Activated T-cell treated with anti-CD3 and anti-CD28 coated beads for 24 hours (primary cell): ENCODE measurements at regions not wholly inside any gene's neighbourhood (a gene's known extent, or its start where the extent isn't known, plus 50 kb on each side); places are given as distances from the start of the nearest gene placed in this dataset.

Experiments used
- DNase-seq: peaks from one replicate; pipeline ENCODE4 v3.0.0-alpha.2; 2020; ENCODE audit warnings: low read depth

- DNase-seq: no peak
These were observed 115.9 kb downstream of the LY86 start for GRCh38 chr6:6704103-6705060.

- no peak for DNase-seq
These were observed 116.5 kb downstream of the LY86 start for GRCh38 chr6:6705061-6705425.

- DNase-seq: no peak
These were observed 117.6 kb downstream of the LY86 start for GRCh38 chr6:6705915-6706675.

- no peak for DNase-seq
These were observed 118.6 kb downstream of the LY86 start for GRCh38 chr6:6707143-6707542.

GRCh38 chr6:6709106-6709505 is 120.6 kb downstream of the LY86 start:
- no peak for DNase-seq

GRCh38 chr6:6711031-6711785 is 122.7 kb downstream of the LY86 start:
- DNase-seq: no peak

GRCh38 chr6:6711832-6712448 is 123.4 kb downstream of the LY86 start:
- DNase-seq: no peak

GRCh38 chr6:6712449-6713403 is 124.2 kb downstream of the LY86 start:
- DNase-seq: no peak

- DNase-seq: no peak
These were observed 125.1 kb downstream of the LY86 start for GRCh38 chr6:6713657-6714056.

GRCh38 chr6:6714118-6714897 is 125.8 kb downstream of the LY86 start:
- no peak for DNase-seq

GRCh38 chr6:6714953-6715352 is 126.4 kb downstream of the LY86 start:
- no peak for DNase-seq

GRCh38 chr6:6715465-6715864 is 126.9 kb downstream of the LY86 start:
- DNase-seq: no peak

GRCh38 chr6:6716998-6717763 is 128.7 kb downstream of the LY86 start:
- DNase-seq: no peak

- no peak for DNase-seq
These were observed 129.4 kb downstream of the LY86 start for GRCh38 chr6:6717953-6718352.

GRCh38 chr6:6721606-6722005 is 133.1 kb downstream of the LY86 start:
- no peak for DNase-seq

- no peak for DNase-seq
These were observed 133.7 kb downstream of the LY86 start for GRCh38 chr6:6722195-6722594.

- no peak for DNase-seq
These were observed 134.8 kb downstream of the LY86 start for GRCh38 chr6:6723361-6723760.

- no peak for DNase-seq
These were observed 135.5 kb downstream of the LY86 start for GRCh38 chr6:6723921-6724538.
